Stimulated activated CD4-positive, alpha-beta T cell treated with anti-CD3 and anti-CD28 coated beads, Interleukin-1b, Interleukin-23, amount 100 ng/mL, for 4 hours (primary cell): ENCODE measurements at regions not wholly inside any gene's neighbourhood (a gene's known extent, or its start where the extent isn't known, plus 50 kb on each side); places are given as distances from the start of the nearest gene placed in this dataset.

Experiments
- DNase-seq, 2 donors: peaks; one replicate each; pipeline ENCODE4 v3.0.0-alpha.2; 2020; ENCODE audit warnings: low read depth in 2 of 2

DNA sequence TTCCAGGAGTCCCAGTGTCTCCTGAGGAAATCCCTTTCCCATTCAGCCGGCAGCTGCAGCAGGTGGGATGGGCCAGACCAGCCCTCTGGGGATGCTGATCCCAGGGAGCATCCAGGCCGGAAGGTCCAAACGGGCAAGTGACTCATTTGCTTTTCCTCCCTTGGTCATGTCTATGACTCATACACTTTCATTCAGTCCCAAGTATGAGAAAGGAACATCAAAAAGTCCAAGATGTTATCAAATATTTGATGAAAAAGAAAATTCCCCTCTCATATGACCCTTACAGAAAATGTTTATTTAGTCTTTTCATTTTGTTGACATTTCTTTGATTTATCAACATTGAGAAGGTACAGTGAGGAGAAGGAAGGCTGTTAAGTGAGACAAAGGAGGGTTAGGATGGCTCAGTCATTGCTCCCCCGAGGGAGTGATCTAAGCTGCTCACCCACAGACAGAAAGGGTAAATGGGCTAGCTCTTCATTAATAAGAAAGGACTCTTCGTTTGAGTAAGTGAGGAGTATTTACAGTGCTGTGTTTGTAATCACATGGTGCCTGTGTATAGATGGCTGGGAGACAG lies 117.6 kb upstream of the ANKRD55 start:
- DNase-seq = no peak

DNA sequence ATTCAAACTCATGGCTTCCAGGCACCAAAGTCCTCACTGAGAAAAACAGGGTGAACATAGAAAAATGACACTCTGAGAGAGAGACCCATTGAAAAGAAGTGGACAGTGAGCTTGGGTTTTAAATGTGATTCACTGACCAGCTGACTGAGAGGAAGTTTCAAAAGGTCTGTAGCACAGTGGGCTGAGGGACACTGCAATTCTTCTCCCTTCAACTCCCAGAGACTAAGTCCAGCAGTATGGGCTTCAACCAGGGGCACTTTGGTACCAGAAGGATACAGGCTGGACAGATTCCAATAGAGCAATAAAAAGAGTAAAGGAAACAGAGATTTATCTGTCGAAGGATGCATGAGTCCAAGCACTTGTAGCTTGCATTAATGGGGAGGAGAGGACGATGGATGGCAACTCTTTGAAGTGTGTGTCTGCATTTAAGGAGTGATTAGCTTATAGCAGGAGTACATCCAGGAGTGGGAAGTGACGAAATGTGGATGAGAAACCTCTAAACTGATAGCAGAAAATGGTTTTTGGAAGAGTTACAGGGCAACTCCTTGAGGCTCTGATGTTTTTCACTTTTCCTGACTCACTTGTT lies 117.0 kb upstream of the ANKRD55 start:
- no peak for DNase-seq

- DNase-seq = no peak
Measured at GRCh38 chr5:56349461-56349860, 116.3 kb upstream of the ANKRD55 start.

GRCh38 chr5:56346741-56347535 lies 113.8 kb upstream of the ANKRD55 start:
- no peak for DNase-seq

DNA sequence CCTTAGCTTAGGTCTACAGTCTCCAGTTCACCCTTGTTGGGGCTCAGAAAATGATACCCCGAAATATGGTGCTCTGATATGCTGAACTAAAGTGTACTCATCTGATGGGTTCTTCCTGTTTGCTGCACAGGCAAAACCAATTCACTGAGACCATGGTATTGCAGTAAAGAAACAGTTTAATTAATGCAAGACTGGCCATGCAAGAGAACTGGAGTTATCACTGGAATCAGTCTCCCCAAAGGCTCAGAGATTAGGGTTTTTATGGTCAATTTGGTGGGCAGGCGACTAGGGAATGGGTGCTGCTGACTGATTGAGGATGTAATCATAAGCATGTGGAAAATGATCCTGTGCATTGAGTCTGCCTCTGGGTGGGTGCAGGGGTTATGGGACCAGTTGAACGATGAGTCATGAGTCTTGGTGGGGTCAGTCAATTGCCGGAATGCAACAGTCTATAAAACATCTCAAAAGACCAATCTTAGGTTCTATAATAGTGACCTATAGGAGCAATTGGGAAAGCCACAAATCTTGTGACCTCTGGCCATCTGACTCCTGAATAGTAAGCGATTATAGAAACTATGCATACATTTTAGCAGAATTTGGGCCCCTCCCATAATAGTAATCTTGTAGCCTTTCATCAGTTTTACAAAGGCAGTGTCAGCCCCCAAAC lies 113.0 kb upstream of the ANKRD55 start:
- no peak for DNase-seq

- no peak for DNase-seq
Measured at GRCh38 chr5:56345352-56345751, 112.2 kb upstream of the ANKRD55 start.

GRCh38 chr5:56344594-56344993 lies 111.5 kb upstream of the ANKRD55 start:
- DNase-seq = no peak

DNA sequence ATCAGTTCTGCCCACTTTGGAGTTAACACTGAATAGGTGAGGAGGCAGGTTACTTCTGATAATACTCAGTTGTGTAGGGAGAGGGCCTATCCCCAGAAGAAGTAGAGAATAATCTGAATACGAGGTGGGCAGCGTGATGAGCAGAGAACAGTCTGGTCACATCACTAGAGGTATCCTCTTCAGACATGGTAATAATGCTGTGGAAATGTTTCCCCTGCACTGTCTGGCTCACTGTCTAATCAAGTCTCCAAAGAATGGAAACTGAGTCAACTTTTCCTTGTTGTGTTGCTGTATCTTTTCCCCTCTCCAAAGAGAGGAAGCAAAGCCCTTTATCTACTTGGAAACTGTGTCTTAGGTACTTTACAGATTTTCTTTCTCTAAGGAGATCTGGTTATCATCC lies 110.9 kb upstream of the ANKRD55 start:
- no peak for DNase-seq

- no peak for DNase-seq
Measured at GRCh38 chr5:56342616-56343015, 109.5 kb upstream of the ANKRD55 start.

- no peak for DNase-seq
Measured at GRCh38 chr5:56340196-56340980, 107.3 kb upstream of the ANKRD55 start.

DNA sequence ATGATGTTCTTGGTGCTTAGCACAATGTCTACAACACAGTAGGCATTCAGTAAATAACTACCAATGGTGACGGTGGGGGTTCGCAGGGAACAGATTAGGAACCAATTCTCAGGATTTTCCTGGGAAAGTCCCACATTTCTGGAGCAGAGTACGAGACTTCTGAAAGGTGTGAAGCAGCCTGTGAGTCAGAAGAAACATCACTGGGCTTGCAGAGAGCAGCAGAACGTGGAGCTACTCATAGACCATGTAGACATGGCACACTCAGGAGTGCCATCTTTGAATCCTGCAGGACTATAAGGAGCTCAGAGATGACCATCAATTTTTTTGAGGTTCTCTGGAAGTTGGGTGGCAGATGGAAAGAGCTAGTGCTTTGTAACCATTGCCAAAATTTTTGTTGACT lies 106.6 kb upstream of the ANKRD55 start:
- DNase-seq = no peak

- DNase-seq = no peak
Measured at GRCh38 chr5:56337715-56338319, 104.7 kb upstream of the ANKRD55 start.

DNA sequence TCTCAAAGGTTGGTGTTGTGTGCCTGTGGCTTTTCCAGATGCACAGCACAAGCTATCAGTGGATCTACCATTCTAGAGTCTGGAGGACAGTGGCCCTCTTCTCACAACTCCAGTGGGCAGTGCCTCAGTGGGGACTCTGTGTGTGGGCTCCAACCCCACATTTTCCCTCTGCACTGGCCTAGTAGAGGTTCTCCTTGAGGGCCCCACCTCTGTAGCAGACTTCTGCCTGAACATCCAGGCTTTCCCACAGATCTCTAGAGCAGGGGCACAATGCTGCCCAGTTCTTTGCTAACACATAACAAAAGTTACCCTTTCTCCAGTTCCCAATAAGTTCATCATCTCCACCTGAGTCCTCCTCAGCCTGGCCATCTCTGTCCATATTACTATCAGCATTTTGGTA lies 102.1 kb upstream of the ANKRD55 start:
- DNase-seq = no peak

- no peak for DNase-seq
Measured at GRCh38 chr5:56330806-56331205, 97.7 kb upstream of the ANKRD55 start.

GRCh38 chr5:56330167-56330566 lies 97.0 kb upstream of the ANKRD55 start:
- DNase-seq = no peak

GRCh38 chr5:56329652-56330051 lies 96.5 kb upstream of the ANKRD55 start:
- DNase-seq = no peak

DNA sequence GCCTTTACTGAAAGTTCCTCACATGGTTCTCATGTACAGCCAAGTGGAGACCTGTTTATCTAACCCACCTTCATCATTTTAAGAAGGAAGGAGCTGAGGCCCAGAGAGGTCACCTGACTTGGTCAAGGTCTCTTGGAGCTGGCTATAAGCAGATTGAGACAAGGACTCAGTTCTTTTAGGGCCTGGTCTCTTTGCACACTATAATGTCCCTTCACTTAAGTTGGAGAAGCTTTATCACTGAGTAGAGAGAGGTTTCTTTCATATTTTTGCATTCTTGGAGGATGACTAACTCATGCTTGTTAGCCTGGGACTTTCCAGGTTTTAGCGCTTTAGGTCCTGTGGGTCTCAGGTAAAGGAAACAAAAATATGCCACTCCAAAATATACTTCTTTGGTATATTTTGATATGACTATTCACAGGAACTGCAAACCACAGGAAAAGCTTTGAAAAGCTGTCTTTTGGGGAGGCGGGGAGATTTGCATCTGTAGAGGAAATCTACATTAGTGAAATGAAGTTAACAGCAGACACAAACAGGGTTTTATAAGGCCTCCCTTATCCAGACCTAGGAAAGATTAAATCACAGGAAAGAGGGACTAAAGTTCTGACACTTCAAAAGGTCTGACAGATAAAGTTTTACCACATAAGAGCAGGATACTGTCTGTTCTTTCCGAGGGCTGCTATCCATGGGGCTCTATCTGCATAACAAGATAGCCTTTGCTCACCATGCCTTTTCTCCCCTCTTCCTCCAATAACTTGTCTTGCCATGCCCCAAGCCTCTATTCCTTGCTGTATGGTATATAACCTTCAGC lies 95.8 kb upstream of the ANKRD55 start:
- DNase-seq = peak in 1 of 2 donors; percentile 43

GRCh38 chr5:56327809-56328208 lies 94.7 kb upstream of the ANKRD55 start:
- DNase-seq = peak in 1 of 2 donors; percentile 42

GRCh38 chr5:56326770-56327169 lies 93.6 kb upstream of the ANKRD55 start:
- no peak for DNase-seq

DNA sequence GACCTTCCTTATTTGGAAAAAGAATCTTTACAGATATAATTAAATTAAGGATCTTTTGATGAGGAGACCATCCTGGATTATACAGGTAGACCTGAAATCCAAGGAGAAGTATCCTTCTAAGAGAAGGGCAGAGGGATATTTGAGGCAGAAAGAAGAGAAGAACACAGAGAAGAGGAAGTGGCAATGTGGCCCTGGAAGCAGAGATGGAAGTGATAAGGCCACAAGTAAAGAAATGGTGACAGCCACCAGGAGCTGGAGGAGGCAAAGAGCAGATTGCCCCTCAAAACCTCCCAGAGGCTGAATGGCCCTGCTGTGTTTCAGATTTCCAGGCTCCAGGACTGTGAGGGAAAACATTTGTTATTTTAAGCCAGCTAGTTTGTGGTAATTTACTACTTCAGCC lies 93.0 kb upstream of the ANKRD55 start:
- no peak for DNase-seq

- DNase-seq = no peak
Measured at GRCh38 chr5:56325039-56325438, 91.9 kb upstream of the ANKRD55 start.
